H1 (cell line): ENCODE measurements at regions not wholly inside any gene's neighbourhood (a gene's known extent, or its start where the extent isn't known, plus 50 kb on each side); places are given as distances from the start of the nearest gene placed in this dataset.

Experiments used
- CEBPB ChIP-seq: IDR thresholded peaks from 2 replicates; pipeline ENCODE4 v1.6.1; 2012; ENCODE audit warnings: low read depth, low read length
- CREB1 ChIP-seq: IDR thresholded peaks from 2 replicates; pipeline ENCODE4 v1.6.1; 2012; ENCODE audit warnings: inconsistent platforms
- E2F6 ChIP-seq: IDR thresholded peaks from 2 replicates; pipeline ENCODE4 v1.6.1; 2012; ENCODE audit warnings: inconsistent platforms
- GTF2F1 ChIP-seq: IDR thresholded peaks from 2 replicates; pipeline ENCODE4 v1.6.1; 2012; ENCODE audit warnings: low read depth, low read length, improper control_type of control experiment, borderline replicate concordance
- MAX ChIP-seq: IDR thresholded peaks from 2 replicates; pipeline ENCODE4 v1.6.1; 2012; ENCODE audit warnings: inconsistent platforms
- USF2 ChIP-seq: IDR thresholded peaks from 2 replicates; pipeline ENCODE4 v1.6.1; 2011; ENCODE audit warnings: low read length, improper control_type of control experiment
- TF ChIP-seq, protein P1 (sequence below), 3 experiments: IDR thresholded peaks; 1 replicate in 2 of 3; 2 replicates in 1 of 3; pipeline versions ENCODE4 v1.5.1 to v1.6.1; 2011; ENCODE audit warnings: low read length in 3 of 3, mild to moderate bottlenecking in 3 of 3, inconsistent platforms in 2 of 3, low read depth in 1 of 3, moderate library complexity in 1 of 3; ENCODE audit not compliant: insufficient read depth in 1 of 3; ENCODE audit errors: control extremely low read depth in 1 of 3
- TF ChIP-seq, protein P2 (sequence below): IDR thresholded peaks from 2 replicates; pipeline ENCODE4 v1.6.1; 2011; ENCODE audit warnings: low read depth, mild to moderate bottlenecking, low read length; ENCODE audit not compliant: insufficient read depth

DNA sequence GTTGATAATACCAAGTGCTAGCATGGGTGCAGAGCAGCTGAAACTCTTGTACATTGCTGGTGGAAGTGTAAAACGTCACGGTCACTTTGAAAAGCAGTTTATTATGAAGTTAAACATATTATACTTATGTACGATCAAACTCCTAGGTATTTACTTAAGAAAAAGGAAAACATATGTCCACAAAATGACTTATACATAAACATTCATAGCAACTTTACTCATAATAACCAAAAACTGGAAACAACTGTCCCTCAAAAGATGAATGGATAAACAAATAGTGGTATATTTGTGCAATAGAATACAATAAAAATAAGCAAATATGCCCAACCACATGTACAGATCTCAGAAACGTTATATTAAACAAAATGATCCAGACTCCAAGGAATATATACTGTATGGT, 92.3 kb upstream of the TRIO start (continued):
- TF ChIP-seq, protein P1, sequence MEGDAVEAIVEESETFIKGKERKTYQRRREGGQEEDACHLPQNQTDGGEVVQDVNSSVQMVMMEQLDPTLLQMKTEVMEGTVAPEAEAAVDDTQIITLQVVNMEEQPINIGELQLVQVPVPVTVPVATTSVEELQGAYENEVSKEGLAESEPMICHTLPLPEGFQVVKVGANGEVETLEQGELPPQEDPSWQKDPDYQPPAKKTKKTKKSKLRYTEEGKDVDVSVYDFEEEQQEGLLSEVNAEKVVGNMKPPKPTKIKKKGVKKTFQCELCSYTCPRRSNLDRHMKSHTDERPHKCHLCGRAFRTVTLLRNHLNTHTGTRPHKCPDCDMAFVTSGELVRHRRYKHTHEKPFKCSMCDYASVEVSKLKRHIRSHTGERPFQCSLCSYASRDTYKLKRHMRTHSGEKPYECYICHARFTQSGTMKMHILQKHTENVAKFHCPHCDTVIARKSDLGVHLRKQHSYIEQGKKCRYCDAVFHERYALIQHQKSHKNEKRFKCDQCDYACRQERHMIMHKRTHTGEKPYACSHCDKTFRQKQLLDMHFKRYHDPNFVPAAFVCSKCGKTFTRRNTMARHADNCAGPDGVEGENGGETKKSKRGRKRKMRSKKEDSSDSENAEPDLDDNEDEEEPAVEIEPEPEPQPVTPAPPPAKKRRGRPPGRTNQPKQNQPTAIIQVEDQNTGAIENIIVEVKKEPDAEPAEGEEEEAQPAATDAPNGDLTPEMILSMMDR (IDR thresholded peaks at IDR 0.05; ENCODE audit: control extremely low read depth in 1 of 3, insufficient read depth in 1 of 3, low read depth in 1 of 3, low read length in 3 of 3): no peak
- TF ChIP-seq USF2 (no peak), MAX (no peak), CEBPB (no peak), E2F6 (no peak), CREB1 (no peak), GTF2F1 (no peak)
- TF ChIP-seq, protein P2, sequence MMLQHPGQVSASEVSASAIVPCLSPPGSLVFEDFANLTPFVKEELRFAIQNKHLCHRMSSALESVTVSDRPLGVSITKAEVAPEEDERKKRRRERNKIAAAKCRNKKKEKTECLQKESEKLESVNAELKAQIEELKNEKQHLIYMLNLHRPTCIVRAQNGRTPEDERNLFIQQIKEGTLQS: no peak
